IMR-90 (cell line): ENCODE measurements at regions not wholly inside any gene's neighbourhood (a gene's known extent, or its start where the extent isn't known, plus 50 kb on each side); places are given as distances from the start of the nearest gene placed in this dataset.

Source experiments
- ATAC-seq: fragments of 200-7000 bp; cut with Tn5 transposase; 2 replicates; pipeline ENCODE4 v1.9.1; 2020; ENCODE audit warnings: low read depth, mild to moderate bottlenecking, moderate library complexity
- BruUV-seq: library from RNA; stranded (reverse); fragments of 400-500 nt; replicated peaks from 2 replicates; lab custom pipeline; 2021; lab: Mats Ljungman, UMichigan
- CTCF ChIA-PET: fragments of 300-600 bp; formaldehyde crosslinking; extraction: SDS; loops from one replicate; lab custom pipeline; 2021; ENCODE audit warnings: antibody characterized with exemption; lab: Yijun Ruan, JAX
- POLR2A ChIA-PET: fragments of 300-600 bp; sonication (Branson Sonifier 250); formaldehyde crosslinking; loops from one replicate; lab custom pipeline; 2022; ENCODE audit warnings: antibody characterized with exemption; ENCODE audit not compliant: unreplicated experiment; lab: Charles Lee
- DNase-seq: peaks from one replicate; pipeline ENCODE4 v3.0.0; 2013
- H2AFZ ChIP-seq: replicated peaks from 2 replicates; pipeline ENCODE3; 2013; ENCODE audit warnings: low read length, mild to moderate bottlenecking; ENCODE audit not compliant: poor library complexity
- H2AK5ac ChIP-seq: 2 replicates; pipeline ENCODE4 v1.6.1; 2013; ENCODE audit warnings: low read depth, low read length, inconsistent platforms
- H2AK9ac ChIP-seq: replicated peaks from 2 replicates; pipeline ENCODE3; 2013; ENCODE audit warnings: mild to moderate bottlenecking, low read depth, low read length, moderate library complexity; ENCODE audit not compliant: poor library complexity
- H2BK120ac ChIP-seq: 2 replicates; pipeline ENCODE4 v1.6.1; 2013; ENCODE audit warnings: low read depth, low read length, inconsistent platforms
- H2BK15ac ChIP-seq: 3 replicates; pipeline ENCODE4 v1.6.1; 2013; ENCODE audit warnings: low read depth, low read length, inconsistent platforms
- H2BK20ac ChIP-seq: 2 replicates; pipeline ENCODE4 v1.6.1; 2013; ENCODE audit warnings: low read depth, mild to moderate bottlenecking, inconsistent platforms, low read length, moderate library complexity
- H2BK5ac ChIP-seq: 2 replicates; pipeline ENCODE4 v1.6.1; 2013; ENCODE audit warnings: mild to moderate bottlenecking, low read depth, low read length, inconsistent platforms; ENCODE audit not compliant: poor library complexity, severe bottlenecking
- H3K14ac ChIP-seq: replicated peaks from 2 replicates; pipeline ENCODE4 v1.6.1; 2013; ENCODE audit warnings: low read depth, low read length, inconsistent platforms
- H3K18ac ChIP-seq: 2 replicates; pipeline ENCODE4 v1.6.1; 2013; ENCODE audit warnings: low read depth, low read length, control low read depth
- H3K23ac ChIP-seq: 2 replicates; pipeline ENCODE4 v1.6.1; 2013; ENCODE audit warnings: low read depth, low read length, inconsistent platforms
- H3K27ac ChIP-seq: 2 replicates; pipeline ENCODE4 v1.5.1; 2013; ENCODE audit warnings: mild to moderate bottlenecking, control low read depth, low read length; ENCODE audit not compliant: insufficient read depth
- H3K27me3 ChIP-seq: 2 replicates; pipeline ENCODE4 v1.6.1; 2013; ENCODE audit warnings: low read length; ENCODE audit not compliant: control insufficient read depth, insufficient read depth
- H3K36me3 ChIP-seq: 2 replicates; pipeline ENCODE4 v1.6.1; 2013; ENCODE audit warnings: low read length, mixed read lengths; ENCODE audit not compliant: control insufficient read depth, insufficient read depth
- H3K4ac ChIP-seq: 2 replicates; pipeline ENCODE4 v1.6.1; 2013; ENCODE audit warnings: low read depth, low read length, inconsistent platforms
- H3K4me1 ChIP-seq: 2 replicates; pipeline ENCODE4 v1.6.1; 2013; ENCODE audit warnings: low read length, mixed read lengths; ENCODE audit not compliant: control insufficient read depth, insufficient read depth
- H3K4me2 ChIP-seq: 2 replicates; pipeline ENCODE4 v1.6.1; 2013; ENCODE audit warnings: low read depth, mild to moderate bottlenecking, control low read depth, low read length, moderate library complexity
- H3K4me3 ChIP-seq: 2 replicates; pipeline ENCODE4 v1.5.1; 2013; ENCODE audit warnings: low read depth, mild to moderate bottlenecking, control low read depth, low read length, moderate library complexity; ENCODE audit not compliant: insufficient read depth
- H3K56ac ChIP-seq: 2 replicates; pipeline ENCODE4 v1.6.1; 2013; ENCODE audit warnings: low read length, inconsistent platforms; ENCODE audit not compliant: insufficient read depth; ENCODE audit errors: extremely low read depth
- H3K79me1 ChIP-seq, 2 experiments: 2 replicates each; pipeline ENCODE4 v1.6.1; 2013; ENCODE audit warnings: low read length in 2 of 2, inconsistent platforms in 1 of 2, low read depth in 1 of 2
- H3K9ac ChIP-seq: 2 replicates; pipeline ENCODE4 v1.6.1; 2013; ENCODE audit warnings: low read depth, low read length, control low read depth
- H3K9me1 ChIP-seq: 2 replicates; pipeline ENCODE4 v1.6.1; 2013; ENCODE audit warnings: low read length, inconsistent platforms; ENCODE audit not compliant: insufficient read depth
- H3K9me3 ChIP-seq: 2 replicates; pipeline ENCODE4 v1.6.1; 2013; ENCODE audit warnings: low read length; ENCODE audit not compliant: control insufficient read depth, insufficient read depth
- H4K20me1 ChIP-seq: 2 replicates; pipeline ENCODE4 v1.6.1; 2013; ENCODE audit warnings: low read length, inconsistent platforms; ENCODE audit not compliant: insufficient read depth
- H4K5ac ChIP-seq: 2 replicates; pipeline ENCODE4 v1.6.1; 2013; ENCODE audit warnings: mild to moderate bottlenecking, low read depth, low read length, control low read depth
- H4K8ac ChIP-seq, 2 experiments: 2 replicates each; pipeline ENCODE4 v1.6.1; 2013; ENCODE audit warnings: low read depth in 2 of 2, low read length in 2 of 2, control low read depth in 1 of 2, inconsistent platforms in 1 of 2
- H4K91ac ChIP-seq: 2 replicates; pipeline ENCODE4 v1.6.1; 2013; ENCODE audit warnings: low read depth, low read length, inconsistent platforms; ENCODE audit not compliant: insufficient read depth
- BHLHE40 ChIP-seq: fragments of 150-350 bp; IDR thresholded peaks from 2 replicates; pipeline ENCODE4 v1.6.1; 2016; ENCODE audit warnings: mild to moderate bottlenecking, low read depth, low read length
- CEBPB ChIP-seq: IDR thresholded peaks from 2 replicates; pipeline ENCODE4 v1.6.1; 2012; ENCODE audit warnings: low read depth, low read length, improper control_type of control experiment
- CHD1 ChIP-seq: IDR thresholded peaks from 2 replicates; pipeline ENCODE4 v1.6.1; 2012; ENCODE audit warnings: low read depth, low read length, improper control_type of control experiment
- RCOR1 ChIP-seq: IDR thresholded peaks from 2 replicates; pipeline ENCODE4 v1.6.1; 2012; ENCODE audit warnings: mild to moderate bottlenecking, low read length, improper control_type of control experiment; ENCODE audit not compliant: insufficient replicate concordance
- RFX5 ChIP-seq: IDR thresholded peaks from 2 replicates; pipeline ENCODE4 v1.8.0; 2012; ENCODE audit warnings: low read depth, mild to moderate bottlenecking, low read length, moderate library complexity
- SMC3 ChIP-seq: fragments of 150-350 bp; IDR thresholded peaks from 2 replicates; pipeline ENCODE4 v1.6.1; 2016; ENCODE audit warnings: low read depth, mild to moderate bottlenecking, antibody characterized with exemption, low read length, moderate library complexity
- USF2 ChIP-seq: fragments of 150-350 bp; IDR thresholded peaks from 2 replicates; pipeline ENCODE4 v1.6.1; 2017; ENCODE audit warnings: mild to moderate bottlenecking, antibody characterized with exemption, low read length, low read depth
- WGBS, 2 experiments: methylation state at CpG; one replicate each; pipeline versions ENCODE4 v1.1.5 to v1.1.7; 2013; ENCODE audit warnings: missing lambda C conversion rate in 2 of 2; ENCODE audit not compliant: insufficient read length in 1 of 2; ENCODE audit errors: extremely low coverage in 2 of 2; 5-methylcytosine and 5-hydroxymethylcytosine counted together
- dilution Hi-C: fragments of 300-500 bp; cut with HindIII; formaldehyde crosslinking; loops from one replicate; pipeline ENCODE4 v1.14.3; 2018; ENCODE audit warnings: low sequenced_read_pairs; ENCODE audit not compliant: unreplicated experiment
- in situ Hi-C: fragments of 300-500 bp; cut with MboI; formaldehyde crosslinking; loops from 3 replicates; pipeline ENCODE4 v1.14.3; 2019; ENCODE audit warnings: low sequenced_read_pairs, inconsistent platforms, mixed read lengths
- intact Hi-C: fragments of 100-400 bp; cut with micrococcal nuclease; formaldehyde crosslinking; loops from 2 replicates; pipeline ENCODE4 v1.10.0; 2022

DNA sequence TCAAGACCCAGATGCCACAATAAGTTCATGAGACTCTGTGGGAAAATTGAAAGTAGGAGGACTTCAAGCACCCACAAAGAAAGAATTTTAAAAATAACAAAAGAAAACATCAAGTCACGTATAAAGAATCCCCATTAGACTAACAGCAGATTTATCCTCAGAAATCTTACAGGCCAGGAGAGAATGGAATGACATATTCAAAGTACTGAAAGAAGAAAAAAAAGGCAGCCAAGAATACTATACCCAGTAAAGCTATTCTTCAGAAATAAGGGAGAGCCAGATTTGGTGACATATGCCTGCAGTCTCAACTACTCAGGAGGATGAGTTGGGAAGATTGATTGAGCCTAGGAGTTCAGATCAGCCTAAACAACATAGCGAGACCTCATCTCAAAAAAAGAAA is 84.3 kb upstream of the CD53 start:
- Histone ChIP-seq H2AFZ (no peak overlapping the region), H3K4me2 (no peak overlapping the region), H2AK9ac (no peak overlapping the region), H2BK15ac (no peak overlapping the region), H2BK5ac (no peak overlapping the region), H3K9me3 (no peaks in the 10 kb centered on the region), H3K56ac (no peak overlapping the region), H3K9ac (no peak overlapping the region), H2BK20ac (no peak overlapping the region), H3K4ac (no peak overlapping the region), H2AK5ac (no peak overlapping the region), H3K4me1 (no peaks in the 10 kb centered on the region), H3K27ac (no peak overlapping the region), H3K18ac (no peak overlapping the region), H3K79me1 (no peaks in the 10 kb centered on the region), H4K5ac (no peak overlapping the region), H4K91ac (no peak overlapping the region), H3K4me3 (no peak overlapping the region), H3K23ac (no peak overlapping the region), H4K20me1 (no peaks in the 10 kb centered on the region), H3K14ac (no peak overlapping the region), H3K27me3 (no peaks in the 10 kb centered on the region), H4K8ac (no peak overlapping the region), H3K9me1 (no peaks in the 10 kb centered on the region), H3K36me3 (no peaks in the 10 kb centered on the region), H2BK120ac (no peak overlapping the region)
- ATAC-seq: no peak
- in situ Hi-C loops: no loop called here
- ChIA-PET CTCF (no interaction called here), POLR2A (no interaction called here)
- no CpG with 5 or more reads among the region's 2 CpGs for WGBS, 2 experiments
- TF ChIP-seq RCOR1 (no peak), CEBPB (no peak), USF2 (no peak), CHD1 (no peak), SMC3 (no peak), BHLHE40 (no peak), RFX5 (no peak)
- DNase-seq: no peak
- no TSS peak for BruUV-seq
- intact Hi-C loops: no loop called here
- dilution Hi-C loops: no loop called here
